IMR-90 (cell line): ENCODE measurements at regions not wholly inside any gene's neighbourhood (a gene's known extent, or its start where the extent isn't known, plus 50 kb on each side); places are given as distances from the start of the nearest gene placed in this dataset.

Experiments
- ATAC-seq: fragments of 200-7000 bp; cut with Tn5 transposase; 2 replicates; pipeline ENCODE4 v1.9.1; 2020; ENCODE audit warnings: low read depth, mild to moderate bottlenecking, moderate library complexity
- BruUV-seq: library from RNA; stranded (reverse); fragments of 400-500 nt; replicated peaks from 2 replicates; lab custom pipeline; 2021; lab: Mats Ljungman, UMichigan
- CTCF ChIA-PET: fragments of 300-600 bp; formaldehyde crosslinking; extraction: SDS; loops from one replicate; lab custom pipeline; 2021; ENCODE audit warnings: antibody characterized with exemption; lab: Yijun Ruan, JAX
- POLR2A ChIA-PET: fragments of 300-600 bp; sonication (Branson Sonifier 250); formaldehyde crosslinking; loops from one replicate; lab custom pipeline; 2022; ENCODE audit warnings: antibody characterized with exemption; ENCODE audit not compliant: unreplicated experiment; lab: Charles Lee
- DNase-seq: peaks from one replicate; pipeline ENCODE4 v3.0.0; 2013
- H2AFZ ChIP-seq: replicated peaks from 2 replicates; pipeline ENCODE3; 2013; ENCODE audit warnings: low read length, mild to moderate bottlenecking; ENCODE audit not compliant: poor library complexity
- H2AK5ac ChIP-seq: 2 replicates; pipeline ENCODE4 v1.6.1; 2013; ENCODE audit warnings: low read depth, low read length, inconsistent platforms
- H2AK9ac ChIP-seq: replicated peaks from 2 replicates; pipeline ENCODE3; 2013; ENCODE audit warnings: mild to moderate bottlenecking, low read depth, low read length, moderate library complexity; ENCODE audit not compliant: poor library complexity
- H2BK120ac ChIP-seq: 2 replicates; pipeline ENCODE4 v1.6.1; 2013; ENCODE audit warnings: low read depth, low read length, inconsistent platforms
- H2BK15ac ChIP-seq: 3 replicates; pipeline ENCODE4 v1.6.1; 2013; ENCODE audit warnings: low read depth, low read length, inconsistent platforms
- H2BK20ac ChIP-seq: 2 replicates; pipeline ENCODE4 v1.6.1; 2013; ENCODE audit warnings: low read depth, mild to moderate bottlenecking, inconsistent platforms, low read length, moderate library complexity
- H2BK5ac ChIP-seq: 2 replicates; pipeline ENCODE4 v1.6.1; 2013; ENCODE audit warnings: mild to moderate bottlenecking, low read depth, low read length, inconsistent platforms; ENCODE audit not compliant: poor library complexity, severe bottlenecking
- H3K14ac ChIP-seq: replicated peaks from 2 replicates; pipeline ENCODE4 v1.6.1; 2013; ENCODE audit warnings: low read depth, low read length, inconsistent platforms
- H3K18ac ChIP-seq: 2 replicates; pipeline ENCODE4 v1.6.1; 2013; ENCODE audit warnings: low read depth, low read length, control low read depth
- H3K23ac ChIP-seq: 2 replicates; pipeline ENCODE4 v1.6.1; 2013; ENCODE audit warnings: low read depth, low read length, inconsistent platforms
- H3K27ac ChIP-seq: 2 replicates; pipeline ENCODE4 v1.5.1; 2013; ENCODE audit warnings: mild to moderate bottlenecking, control low read depth, low read length; ENCODE audit not compliant: insufficient read depth
- H3K27me3 ChIP-seq: 2 replicates; pipeline ENCODE4 v1.6.1; 2013; ENCODE audit warnings: low read length; ENCODE audit not compliant: control insufficient read depth, insufficient read depth
- H3K36me3 ChIP-seq: 2 replicates; pipeline ENCODE4 v1.6.1; 2013; ENCODE audit warnings: low read length, mixed read lengths; ENCODE audit not compliant: control insufficient read depth, insufficient read depth
- H3K4ac ChIP-seq: 2 replicates; pipeline ENCODE4 v1.6.1; 2013; ENCODE audit warnings: low read depth, low read length, inconsistent platforms
- H3K4me1 ChIP-seq: 2 replicates; pipeline ENCODE4 v1.6.1; 2013; ENCODE audit warnings: low read length, mixed read lengths; ENCODE audit not compliant: control insufficient read depth, insufficient read depth
- H3K4me2 ChIP-seq: 2 replicates; pipeline ENCODE4 v1.6.1; 2013; ENCODE audit warnings: low read depth, mild to moderate bottlenecking, control low read depth, low read length, moderate library complexity
- H3K4me3 ChIP-seq: 2 replicates; pipeline ENCODE4 v1.5.1; 2013; ENCODE audit warnings: low read depth, mild to moderate bottlenecking, control low read depth, low read length, moderate library complexity; ENCODE audit not compliant: insufficient read depth
- H3K56ac ChIP-seq: 2 replicates; pipeline ENCODE4 v1.6.1; 2013; ENCODE audit warnings: low read length, inconsistent platforms; ENCODE audit not compliant: insufficient read depth; ENCODE audit errors: extremely low read depth
- H3K79me1 ChIP-seq, 2 experiments: 2 replicates each; pipeline ENCODE4 v1.6.1; 2013; ENCODE audit warnings: low read length in 2 of 2, inconsistent platforms in 1 of 2, low read depth in 1 of 2
- H3K9ac ChIP-seq: 2 replicates; pipeline ENCODE4 v1.6.1; 2013; ENCODE audit warnings: low read depth, low read length, control low read depth
- H3K9me1 ChIP-seq: 2 replicates; pipeline ENCODE4 v1.6.1; 2013; ENCODE audit warnings: low read length, inconsistent platforms; ENCODE audit not compliant: insufficient read depth
- H3K9me3 ChIP-seq: 2 replicates; pipeline ENCODE4 v1.6.1; 2013; ENCODE audit warnings: low read length; ENCODE audit not compliant: control insufficient read depth, insufficient read depth
- H4K20me1 ChIP-seq: 2 replicates; pipeline ENCODE4 v1.6.1; 2013; ENCODE audit warnings: low read length, inconsistent platforms; ENCODE audit not compliant: insufficient read depth
- H4K5ac ChIP-seq: 2 replicates; pipeline ENCODE4 v1.6.1; 2013; ENCODE audit warnings: mild to moderate bottlenecking, low read depth, low read length, control low read depth
- H4K8ac ChIP-seq, 2 experiments: 2 replicates each; pipeline ENCODE4 v1.6.1; 2013; ENCODE audit warnings: low read depth in 2 of 2, low read length in 2 of 2, control low read depth in 1 of 2, inconsistent platforms in 1 of 2
- H4K91ac ChIP-seq: 2 replicates; pipeline ENCODE4 v1.6.1; 2013; ENCODE audit warnings: low read depth, low read length, inconsistent platforms; ENCODE audit not compliant: insufficient read depth
- BHLHE40 ChIP-seq: fragments of 150-350 bp; IDR thresholded peaks from 2 replicates; pipeline ENCODE4 v1.6.1; 2016; ENCODE audit warnings: mild to moderate bottlenecking, low read depth, low read length
- CEBPB ChIP-seq: IDR thresholded peaks from 2 replicates; pipeline ENCODE4 v1.6.1; 2012; ENCODE audit warnings: low read depth, low read length, improper control_type of control experiment
- CHD1 ChIP-seq: IDR thresholded peaks from 2 replicates; pipeline ENCODE4 v1.6.1; 2012; ENCODE audit warnings: low read depth, low read length, improper control_type of control experiment
- CTCF ChIP-seq: conservative IDR thresholded peaks from 2 replicates; pipeline ENCODE4 v1.5.1; 2012; ENCODE audit warnings: mild to moderate bottlenecking, low read depth, low read length, improper control_type of control experiment
- ELK1 ChIP-seq: fragments of 150-350 bp; IDR thresholded peaks from 2 replicates; pipeline ENCODE4 v1.6.1; 2016; ENCODE audit warnings: low read depth, mild to moderate bottlenecking, low read length, moderate library complexity, borderline replicate concordance
- FOS ChIP-seq: fragments of 150-350 bp; IDR thresholded peaks from 2 replicates; pipeline ENCODE4 v1.6.1; 2016; ENCODE audit warnings: low read depth, low read length
- MAFK ChIP-seq: IDR thresholded peaks from 2 replicates; pipeline ENCODE4 v1.6.1; 2012; ENCODE audit warnings: low read depth, low read length, improper control_type of control experiment
- MAZ ChIP-seq: IDR thresholded peaks from 2 replicates; pipeline ENCODE4 v1.6.1; 2012; ENCODE audit warnings: low read depth, mild to moderate bottlenecking, low read length, improper control_type of control experiment, moderate library complexity, borderline replicate concordance
- MXI1 ChIP-seq: IDR thresholded peaks from 2 replicates; pipeline ENCODE4 v1.6.1; 2012; ENCODE audit warnings: low read depth, mild to moderate bottlenecking, low read length, moderate library complexity, borderline replicate concordance
- NFE2L2 ChIP-seq: fragments of 150-350 bp; IDR thresholded peaks from 2 replicates; pipeline ENCODE4 v1.6.1; 2016; ENCODE audit warnings: low read depth, mild to moderate bottlenecking, low read length
- POLR2A ChIP-seq: IDR thresholded peaks from 2 replicates; pipeline ENCODE4 v1.6.1; 2012; ENCODE audit warnings: mild to moderate bottlenecking, low read depth, low read length
- RAD21 ChIP-seq: IDR thresholded peaks from 2 replicates; pipeline ENCODE4 v1.6.1; 2012; ENCODE audit warnings: low read length, improper control_type of control experiment
- RCOR1 ChIP-seq: IDR thresholded peaks from 2 replicates; pipeline ENCODE4 v1.6.1; 2012; ENCODE audit warnings: mild to moderate bottlenecking, low read length, improper control_type of control experiment; ENCODE audit not compliant: insufficient replicate concordance
- RFX5 ChIP-seq: IDR thresholded peaks from 2 replicates; pipeline ENCODE4 v1.8.0; 2012; ENCODE audit warnings: low read depth, mild to moderate bottlenecking, low read length, moderate library complexity
- SMC3 ChIP-seq: fragments of 150-350 bp; IDR thresholded peaks from 2 replicates; pipeline ENCODE4 v1.6.1; 2016; ENCODE audit warnings: low read depth, mild to moderate bottlenecking, antibody characterized with exemption, low read length, moderate library complexity
- USF2 ChIP-seq: fragments of 150-350 bp; IDR thresholded peaks from 2 replicates; pipeline ENCODE4 v1.6.1; 2017; ENCODE audit warnings: mild to moderate bottlenecking, antibody characterized with exemption, low read length, low read depth
- WGBS, 2 experiments: methylation state at CpG; one replicate each; pipeline versions ENCODE4 v1.1.5 to v1.1.7; 2013; ENCODE audit warnings: missing lambda C conversion rate in 2 of 2; ENCODE audit not compliant: insufficient read length in 1 of 2; ENCODE audit errors: extremely low coverage in 2 of 2; 5-methylcytosine and 5-hydroxymethylcytosine counted together
- dilution Hi-C: fragments of 300-500 bp; cut with HindIII; formaldehyde crosslinking; loops from one replicate; pipeline ENCODE4 v1.14.3; 2018; ENCODE audit warnings: low sequenced_read_pairs; ENCODE audit not compliant: unreplicated experiment
- in situ Hi-C: fragments of 300-500 bp; cut with MboI; formaldehyde crosslinking; loops from 3 replicates; pipeline ENCODE4 v1.14.3; 2019; ENCODE audit warnings: low sequenced_read_pairs, inconsistent platforms, mixed read lengths
- intact Hi-C: fragments of 100-400 bp; cut with micrococcal nuclease; formaldehyde crosslinking; loops from 2 replicates; pipeline ENCODE4 v1.10.0; 2022

GRCh38 chr9:26562338-26562737 lies 330.3 kb downstream of the CAAP1 start:
- H3K9ac ChIP-seq = no peak overlapping the region
- H3K4me1 ChIP-seq = no peaks in the 10 kb centered on the region
- no peak overlapping the region for H3K4me2 ChIP-seq
- no peak overlapping the region for H3K56ac ChIP-seq
- no peaks in the 10 kb centered on the region for H3K27me3 ChIP-seq
- no peaks in the 10 kb centered on the region for H4K20me1 ChIP-seq
- no peaks in the 10 kb centered on the region for H3K79me1 ChIP-seq
- no peak overlapping the region for H2BK15ac ChIP-seq
- no peak overlapping the region for H3K27ac ChIP-seq
- intact Hi-C loops = no loop called here
- no peak overlapping the region for H2AK9ac ChIP-seq
- H3K18ac ChIP-seq = no peak overlapping the region
- no peak overlapping the region for H2AK5ac ChIP-seq
- ATAC-seq (no peak), DNase-seq (no peak)
- H3K36me3 ChIP-seq = no peaks in the 10 kb centered on the region
- H2BK5ac ChIP-seq = no peak overlapping the region
- H2AFZ ChIP-seq = no peak overlapping the region
- no peak overlapping the region for H3K4ac ChIP-seq
- no peaks in the 10 kb centered on the region for H3K9me1 ChIP-seq
- no peak overlapping the region for H3K4me3 ChIP-seq
- ChIA-PET CTCF (no interaction called here), POLR2A (no interaction called here)
- H4K91ac ChIP-seq = no peak overlapping the region
- peaks cover 4% of the 10 kb centered on the region for H3K9me3 ChIP-seq
- no TSS peak for BruUV-seq
- TF ChIP-seq POLR2A (no peak), RAD21 (no peak), FOS (no peak), NFE2L2 (no peak), RFX5 (no peak), MXI1 (no peak), MAZ (no peak), RCOR1 (no peak), CHD1 (no peak), SMC3 (no peak), MAFK (no peak), BHLHE40 (no peak), CEBPB (no peak), ELK1 (no peak), CTCF (no peak), USF2 (no peak)
- no peak overlapping the region for H4K8ac ChIP-seq
- H4K5ac ChIP-seq = no peak overlapping the region
- no peak overlapping the region for H3K23ac ChIP-seq
- no peak overlapping the region for H3K14ac ChIP-seq
- in situ Hi-C loops = no loop called here
- H2BK20ac ChIP-seq = no peak overlapping the region
- dilution Hi-C loops = no loop called here
- WGBS, 2 experiments = no CpG with 5 or more reads among the region's 1 CpG
- no peak overlapping the region for H2BK120ac ChIP-seq
